ENCODE measurements at regions not wholly inside any gene's neighbourhood (a gene's known extent, or its start where the extent isn't known, plus 50 kb on each side); places are given as distances from the start of the nearest gene placed in this dataset.

- no peak for TF ChIP-seq CTCF (IDR thresholded peaks at IDR 0.05; ENCODE audit: low read depth, low read length)
- Histone ChIP-seq H3K4me3 (ENCODE audit: low read depth, low read length) (no peak overlapping the region), H3K9me3 (no peaks in the 10 kb centered on the region), H3K4me1 (no peaks in the 10 kb centered on the region), H3K27me3 (no peaks in the 10 kb centered on the region), H3K36me3 (no peaks in the 10 kb centered on the region)
- DNase-seq = no peak
Measured at GRCh38 chr5:100188339-100188738, 346.8 kb upstream of the FAM174A start.

GRCh38 chr5:100186181-100186580 is 349.0 kb upstream of the FAM174A start:
- no peak for DNase-seq
- Histone ChIP-seq H3K4me3 (ENCODE audit: low read depth, low read length) (no peak overlapping the region), H3K36me3 (no peaks in the 10 kb centered on the region), H3K9me3 (no peaks in the 10 kb centered on the region), H3K4me1 (no peaks in the 10 kb centered on the region), H3K27me3 (no peaks in the 10 kb centered on the region)
- no peak for TF ChIP-seq CTCF (IDR thresholded peaks at IDR 0.05; ENCODE audit: low read depth, low read length)

GRCh38 chr5:100182402-100182801 is 352.8 kb upstream of the FAM174A start:
- H3K36me3 ChIP-seq = no peaks in the 10 kb centered on the region
- no peak for DNase-seq
- H3K4me1 ChIP-seq = no peaks in the 10 kb centered on the region
- H3K9me3 ChIP-seq = no peaks in the 10 kb centered on the region
- H3K27me3 ChIP-seq = no peaks in the 10 kb centered on the region
- TF ChIP-seq CTCF (IDR thresholded peaks at IDR 0.05; ENCODE audit: low read depth, low read length) = no peak
- no peak overlapping the region for H3K4me3 ChIP-seq (ENCODE audit: low read depth, low read length)

- Histone ChIP-seq H3K36me3 (no peaks in the 10 kb centered on the region), H3K4me3 (ENCODE audit: low read depth, low read length) (no peak overlapping the region), H3K27me3 (no peaks in the 10 kb centered on the region), H3K4me1 (no peaks in the 10 kb centered on the region), H3K9me3 (no peaks in the 10 kb centered on the region)
- TF ChIP-seq CTCF (IDR thresholded peaks at IDR 0.05; ENCODE audit: low read depth, low read length) = no peak
- no peak for DNase-seq
Measured at GRCh38 chr5:100175346-100175745, 359.8 kb upstream of the FAM174A start.

- H3K36me3 ChIP-seq = no peaks in the 10 kb centered on the region
- no peaks in the 10 kb centered on the region for H3K27me3 ChIP-seq
- no peak for DNase-seq
- TF ChIP-seq CTCF (IDR thresholded peaks at IDR 0.05; ENCODE audit: low read depth, low read length) = no peak
- no peak overlapping the region for H3K4me3 ChIP-seq (ENCODE audit: low read depth, low read length)
- no peaks in the 10 kb centered on the region for H3K9me3 ChIP-seq
- H3K4me1 ChIP-seq = no peaks in the 10 kb centered on the region
Measured at GRCh38 chr5:100165309-100165708, 369.9 kb upstream of the FAM174A start.

GRCh38 chr5:100161868-100162267 is 373.3 kb upstream of the FAM174A start:
- Histone ChIP-seq H3K27me3 (no peaks in the 10 kb centered on the region), H3K36me3 (no peaks in the 10 kb centered on the region), H3K9me3 (no peaks in the 10 kb centered on the region), H3K4me3 (ENCODE audit: low read depth, low read length) (no peak overlapping the region), H3K4me1 (no peaks in the 10 kb centered on the region)
- DNase-seq = no peak
- TF ChIP-seq CTCF (IDR thresholded peaks at IDR 0.05; ENCODE audit: low read depth, low read length) = no peak
